Central memory CD8-positive, alpha-beta T cell (primary cell): ENCODE measurements at regions not wholly inside any gene's neighbourhood (a gene's known extent, or its start where the extent isn't known, plus 50 kb on each side); places are given as distances from the start of the nearest gene placed in this dataset.
"Not testable (repeated sequence)": the region's sequence is repeated elsewhere in the genome, so short reads cannot be mapped to it uniquely, and the experiment has no call there.

ENCODE experiments used
- ATAC-seq: fragments of 150-1000 bp; cut with Tn5 transposase; replicated peaks from 2 replicates; pipeline ENCODE4 v1.10.0; 2022; ENCODE audit warnings: mild to moderate bottlenecking, moderate FRiP score, moderate number of reproducible peaks; ENCODE audit not compliant: poor library complexity, severe bottlenecking; ENCODE audit errors: extremely low read depth
- DNase-seq, 2 donors: peaks; one replicate each; pipeline ENCODE4 v3.0.0; 2021; ENCODE audit warnings: low spot score in 2 of 2
- H3K27ac Mint-ChIP-seq: one replicate; pipeline ENCODE4 v1.8.0; 2022; ENCODE audit warnings: low read depth, mild to moderate bottlenecking, moderate library complexity, mixed read lengths
- H3K27me3 Mint-ChIP-seq: one replicate; pipeline ENCODE4 v1.8.0; 2022; ENCODE audit warnings: mixed read lengths
- H3K36me3 Mint-ChIP-seq: one replicate; pipeline ENCODE4 v1.8.0; 2022; ENCODE audit warnings: mild to moderate bottlenecking, moderate library complexity, mixed read lengths; ENCODE audit not compliant: insufficient read depth
- H3K4me1 Mint-ChIP-seq: one replicate; pipeline ENCODE4 v1.8.0; 2022; ENCODE audit warnings: mixed read lengths
- H3K4me3 Mint-ChIP-seq: one replicate; pipeline ENCODE4 v1.8.0; 2022; ENCODE audit warnings: mild to moderate bottlenecking, moderate library complexity, mixed read lengths
- H3K9me3 Mint-ChIP-seq: one replicate; pipeline ENCODE4 v1.8.0; 2022; ENCODE audit warnings: mixed read lengths

GRCh38 chr21:17270229-17270628 is 242.6 kb upstream of the CXADR start:
- Mint-ChIP-seq H3K9me3 (peaks cover 21% of the 10 kb centered on the region), H3K4me1 (no peaks in the 10 kb centered on the region), H3K27me3 (no peaks in the 10 kb centered on the region), H3K4me3 (no peak overlapping the region), H3K27ac (no peak overlapping the region), H3K36me3 (no peaks in the 10 kb centered on the region)
- ATAC-seq: no peak
- no peak for DNase-seq

DNA sequence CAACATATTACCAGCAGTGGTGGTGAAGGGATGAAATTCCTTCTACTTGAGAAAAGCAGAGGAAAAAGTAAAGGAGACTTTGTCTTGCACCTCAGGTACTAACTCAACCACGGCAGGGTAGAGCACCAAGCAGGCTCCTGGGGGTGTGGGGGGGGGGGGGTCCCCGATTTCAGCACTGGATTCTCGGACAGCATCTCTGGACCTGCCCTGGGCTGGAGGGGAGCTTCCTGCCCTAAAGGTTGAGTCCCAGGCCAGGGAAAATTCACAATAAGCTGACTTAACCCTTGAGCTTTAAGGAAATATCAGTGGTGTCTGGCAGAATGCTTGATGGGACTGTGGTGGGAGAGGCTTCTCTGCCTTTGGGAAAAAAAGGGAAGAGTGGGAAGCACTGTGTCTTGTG is 233.2 kb upstream of the CXADR start:
- ATAC-seq (no peak), DNase-seq (no peak)
- no peaks in the 10 kb centered on the region for H3K4me1 Mint-ChIP-seq
- H3K27ac Mint-ChIP-seq: no peak overlapping the region
- no peaks in the 10 kb centered on the region for H3K27me3 Mint-ChIP-seq
- H3K4me3 Mint-ChIP-seq: no peak overlapping the region
- no peaks in the 10 kb centered on the region for H3K36me3 Mint-ChIP-seq
- peaks cover 39% of the 10 kb centered on the region for H3K9me3 Mint-ChIP-seq

GRCh38 chr21:17293016-17293562 is 219.8 kb upstream of the CXADR start:
- peaks cover 32% of the 10 kb centered on the region for H3K9me3 Mint-ChIP-seq
- not testable (repeated sequence) for H3K4me3 Mint-ChIP-seq, H3K27ac Mint-ChIP-seq, H3K27me3 Mint-ChIP-seq, H3K36me3 Mint-ChIP-seq, DNase-seq, ATAC-seq, H3K4me1 Mint-ChIP-seq

DNA sequence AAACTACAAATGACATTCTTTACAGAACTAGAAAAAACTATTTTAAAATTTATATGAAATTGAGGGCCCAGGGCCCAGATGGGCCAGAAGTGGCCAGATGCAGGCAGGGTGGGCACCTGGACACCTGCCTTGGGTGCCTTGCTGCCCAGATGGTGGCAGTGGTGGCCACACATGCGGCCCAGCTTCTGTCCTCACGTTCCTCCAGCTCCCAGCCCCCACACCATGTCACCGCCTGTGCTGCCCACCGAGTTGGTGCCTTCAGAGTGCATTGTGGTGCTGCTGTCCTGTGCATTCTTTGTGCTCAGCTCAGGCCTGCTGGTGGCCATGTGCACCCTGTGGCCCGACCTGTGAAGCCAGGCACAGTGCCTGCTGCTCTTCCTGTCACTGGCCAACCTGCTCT is 216.8 kb upstream of the CXADR start:
- no peaks in the 10 kb centered on the region for H3K36me3 Mint-ChIP-seq
- ATAC-seq (no peak), DNase-seq (no peak)
- no peaks in the 10 kb centered on the region for H3K27me3 Mint-ChIP-seq
- H3K9me3 Mint-ChIP-seq: peaks cover 25% of the 10 kb centered on the region
- no peaks in the 10 kb centered on the region for H3K4me1 Mint-ChIP-seq
- no peak overlapping the region for H3K27ac Mint-ChIP-seq
- no peak overlapping the region for H3K4me3 Mint-ChIP-seq

DNA sequence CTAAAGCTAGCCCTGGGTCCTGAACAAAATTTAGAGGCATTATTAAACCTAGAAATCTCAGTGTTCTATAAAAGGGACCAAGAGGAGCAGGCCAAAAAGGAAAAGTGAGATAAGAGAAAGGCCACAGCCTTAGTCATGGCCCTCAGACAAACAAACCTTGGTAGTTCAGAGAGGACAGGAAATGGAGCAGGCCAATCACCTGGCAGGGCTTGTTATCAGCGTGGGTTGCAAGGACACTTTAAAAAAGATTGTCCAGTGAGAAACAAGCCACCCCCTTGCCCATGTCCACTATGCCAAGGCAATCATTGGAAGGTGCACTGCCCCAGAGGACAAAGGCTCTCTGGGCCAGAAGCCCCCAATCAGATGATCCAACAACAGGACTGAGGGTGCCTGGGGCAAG is 213.3 kb upstream of the CXADR start:
- not testable (repeated sequence) for H3K36me3 Mint-ChIP-seq, DNase-seq, H3K4me3 Mint-ChIP-seq, H3K27ac Mint-ChIP-seq, H3K4me1 Mint-ChIP-seq, H3K27me3 Mint-ChIP-seq, ATAC-seq
- peaks cover 27% of the 10 kb centered on the region for H3K9me3 Mint-ChIP-seq

DNA sequence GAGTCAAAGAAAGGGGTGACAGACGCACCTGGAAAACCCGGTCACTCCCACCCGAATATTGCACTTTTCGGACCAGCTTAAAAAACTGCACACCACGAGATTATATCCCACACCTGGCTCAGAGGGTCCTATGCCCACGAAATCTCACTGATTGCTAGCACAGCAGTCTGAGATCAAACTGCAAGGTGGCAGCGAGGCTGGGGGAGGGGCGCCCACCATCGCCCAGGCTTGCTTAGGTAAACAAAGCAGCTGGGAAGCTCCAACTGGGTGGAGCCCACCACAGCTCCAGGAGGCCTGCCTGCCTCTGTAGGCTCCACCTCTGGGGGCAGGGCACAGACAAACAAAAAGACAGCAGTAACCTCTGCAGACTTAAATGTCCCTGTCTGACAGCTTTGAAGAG is 185.1 kb upstream of the CXADR start:
- not testable (repeated sequence) for DNase-seq, H3K36me3 Mint-ChIP-seq, H3K4me1 Mint-ChIP-seq

DNA sequence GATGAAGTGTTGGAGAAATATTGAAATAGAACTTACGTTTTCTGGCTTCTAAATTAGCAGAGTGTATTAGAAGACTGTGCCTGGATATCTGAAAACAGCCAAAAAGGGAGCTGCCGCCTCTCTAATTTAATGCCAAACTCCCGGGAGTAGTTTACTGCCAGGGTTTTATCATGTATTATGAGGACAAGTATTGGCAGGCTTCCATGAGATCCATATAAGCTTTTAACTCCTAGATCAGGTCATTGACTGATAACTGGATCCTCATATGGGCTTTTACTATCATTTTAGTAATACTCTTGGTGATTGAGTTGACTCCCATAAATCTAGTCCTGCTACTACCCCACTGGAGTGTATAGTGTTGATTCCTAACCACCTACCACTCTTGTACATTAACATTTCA is 178.4 kb upstream of the CXADR start:
- H3K4me3 Mint-ChIP-seq: no peak overlapping the region
- H3K9me3 Mint-ChIP-seq: no peaks in the 10 kb centered on the region
- no peaks in the 10 kb centered on the region for H3K4me1 Mint-ChIP-seq
- no peak for DNase-seq
- H3K36me3 Mint-ChIP-seq: no peaks in the 10 kb centered on the region
- H3K27ac Mint-ChIP-seq: no peak overlapping the region
- no peak for ATAC-seq
- no peaks in the 10 kb centered on the region for H3K27me3 Mint-ChIP-seq

More for the DNA sequence above, 185.1 kb upstream of the CXADR start:
- H3K9me3 Mint-ChIP-seq: peaks cover 12% of the 10 kb centered on the region
- not testable (repeated sequence) for H3K27me3 Mint-ChIP-seq, H3K4me3 Mint-ChIP-seq, H3K27ac Mint-ChIP-seq, ATAC-seq

DNA sequence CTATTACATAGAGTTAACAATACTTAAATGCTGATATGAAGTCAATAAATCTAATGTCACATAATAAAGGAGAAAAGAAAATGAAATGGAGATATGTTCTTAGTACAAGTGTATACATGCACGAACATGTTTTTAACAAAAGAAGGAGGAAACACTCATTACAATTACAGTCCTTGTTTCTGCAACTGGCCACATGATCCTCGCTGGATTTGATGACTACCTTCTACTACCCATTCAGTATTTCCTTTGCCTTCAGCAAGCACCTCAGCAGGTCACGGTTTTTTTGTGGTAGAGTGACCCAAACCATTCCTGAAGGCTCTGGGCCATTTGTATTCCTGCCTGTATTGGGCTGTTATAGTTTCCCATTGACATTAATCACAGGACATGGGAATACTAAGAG is 172.8 kb upstream of the CXADR start:
- Mint-ChIP-seq H3K27ac (no peak overlapping the region), H3K27me3 (no peaks in the 10 kb centered on the region), H3K4me1 (no peaks in the 10 kb centered on the region), H3K9me3 (peaks cover 14% of the 10 kb centered on the region), H3K4me3 (no peak overlapping the region), H3K36me3 (peaks cover 1% of the 10 kb centered on the region)
- no peak for ATAC-seq
- DNase-seq: no peak

- H3K4me3 Mint-ChIP-seq: no peak overlapping the region
- H3K4me1 Mint-ChIP-seq: no peaks in the 10 kb centered on the region
- H3K27me3 Mint-ChIP-seq: no peaks in the 10 kb centered on the region
- H3K9me3 Mint-ChIP-seq: peaks cover 14% of the 10 kb centered on the region
- ATAC-seq (no peak), DNase-seq (no peak)
- H3K27ac Mint-ChIP-seq: no peak overlapping the region
- peaks cover 1% of the 10 kb centered on the region for H3K36me3 Mint-ChIP-seq
Observed at GRCh38 chr21:17343055-17343454, 169.8 kb upstream of the CXADR start.

GRCh38 chr21:17348357-17348756 is 164.5 kb upstream of the CXADR start:
- H3K4me3 Mint-ChIP-seq: no peak overlapping the region
- H3K36me3 Mint-ChIP-seq: no peaks in the 10 kb centered on the region
- no peak for DNase-seq
- H3K9me3 Mint-ChIP-seq: peaks cover 22% of the 10 kb centered on the region
- no peaks in the 10 kb centered on the region for H3K4me1 Mint-ChIP-seq
- peaks cover 9% of the 10 kb centered on the region for H3K27me3 Mint-ChIP-seq
- no peak overlapping the region for H3K27ac Mint-ChIP-seq
- no peak for ATAC-seq

DNA sequence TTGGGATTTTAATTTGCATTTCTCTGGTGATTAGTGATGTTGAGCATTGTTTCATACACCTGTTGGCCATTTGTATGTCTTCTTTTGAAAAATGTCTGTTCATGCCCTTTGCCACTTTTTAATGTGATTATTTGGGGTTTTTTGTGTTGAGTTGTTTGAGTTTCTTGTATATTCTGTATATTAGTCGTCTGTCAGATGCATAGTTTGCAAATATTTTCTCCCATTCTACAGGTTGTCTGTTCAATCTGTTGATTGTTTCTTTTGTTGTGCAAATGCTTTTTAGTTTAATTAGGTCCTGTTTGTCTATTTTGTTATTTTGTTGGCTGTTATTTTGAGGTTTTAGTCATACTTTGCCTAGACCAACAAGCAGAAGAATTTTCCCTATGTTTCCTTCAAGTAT is 164.0 kb upstream of the CXADR start:
- no peak overlapping the region for H3K4me3 Mint-ChIP-seq
- H3K27me3 Mint-ChIP-seq: peaks cover 9% of the 10 kb centered on the region
- DNase-seq: no peak
- H3K4me1 Mint-ChIP-seq: no peaks in the 10 kb centered on the region
- H3K36me3 Mint-ChIP-seq: no peaks in the 10 kb centered on the region
- ATAC-seq: no peak
- peaks cover 18% of the 10 kb centered on the region for H3K9me3 Mint-ChIP-seq
- no peak overlapping the region for H3K27ac Mint-ChIP-seq

- H3K36me3 Mint-ChIP-seq: no peaks in the 10 kb centered on the region
- H3K4me3 Mint-ChIP-seq: no peak overlapping the region
- DNase-seq (no peak), ATAC-seq (no peak)
- H3K4me1 Mint-ChIP-seq: no peaks in the 10 kb centered on the region
- H3K27ac Mint-ChIP-seq: no peak overlapping the region
- H3K9me3 Mint-ChIP-seq: peaks cover 21% of the 10 kb centered on the region
- peaks cover 9% of the 10 kb centered on the region for H3K27me3 Mint-ChIP-seq
Observed at GRCh38 chr21:17351766-17352165, 161.1 kb upstream of the CXADR start.

DNA sequence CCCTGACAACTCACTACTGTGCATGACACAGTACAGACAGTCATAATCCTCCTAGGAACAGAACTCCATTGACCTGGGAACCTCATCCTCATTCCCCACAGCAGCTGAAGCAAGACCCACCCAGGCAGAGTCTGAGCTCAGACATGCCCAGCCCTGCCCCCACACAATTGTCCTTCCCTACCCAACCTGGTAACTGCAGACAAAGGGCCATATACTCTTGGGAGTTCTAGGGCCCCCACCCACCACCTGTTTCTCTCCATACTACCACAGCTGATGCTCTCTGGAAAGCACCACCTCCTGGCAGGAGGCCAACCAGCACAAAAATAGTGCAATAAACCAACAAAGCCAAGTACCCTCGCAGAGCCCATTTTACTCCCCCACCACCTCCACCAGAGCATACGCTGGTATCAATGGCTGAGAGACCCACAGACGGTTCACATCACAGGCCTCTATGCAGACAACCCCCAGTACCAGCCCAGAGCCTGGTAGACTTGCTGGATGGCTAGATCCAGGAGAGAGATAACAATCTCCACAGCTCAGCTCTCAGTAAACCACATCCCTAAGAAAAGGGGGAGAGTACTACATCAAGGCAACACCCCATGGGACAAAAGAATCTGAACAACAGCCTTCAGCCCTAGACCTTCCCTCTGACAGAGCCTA is 159.7 kb upstream of the CXADR start:
- DNase-seq (no peak), ATAC-seq (no peak)
- Mint-ChIP-seq H3K27ac (no peak overlapping the region), H3K27me3 (peaks cover 9% of the 10 kb centered on the region), H3K4me3 (no peak overlapping the region), H3K36me3 (no peaks in the 10 kb centered on the region), H3K4me1 (no peaks in the 10 kb centered on the region), H3K9me3 (peaks cover 28% of the 10 kb centered on the region)
